Dendritic cell treated with granulocyte-macrophage colony-stimulating factor and Interleukin-4, amounts not matched to agents 40 ng/mL and 50 ng/mL, for 4 days (primary cell): ENCODE measurements at regions not wholly inside any gene's neighbourhood (a gene's known extent, or its start where the extent isn't known, plus 50 kb on each side); places are given as distances from the start of the nearest gene placed in this dataset.
"Not testable (repeated sequence)": the region's sequence is repeated elsewhere in the genome, so short reads cannot be mapped to it uniquely, and the experiment has no call there.

Experiments used
- H3K27ac Mint-ChIP-seq: one replicate; pipeline ENCODE4 v1.8.0; 2022; ENCODE audit warnings: mild to moderate bottlenecking, mixed read lengths
- H3K27me3 Mint-ChIP-seq: one replicate; pipeline ENCODE4 v1.8.0; 2022; ENCODE audit warnings: mild to moderate bottlenecking, mixed read lengths
- H3K36me3 Mint-ChIP-seq: one replicate; pipeline ENCODE4 v1.8.0; 2022; ENCODE audit warnings: low read depth, mixed read lengths
- H3K4me1 Mint-ChIP-seq: one replicate; pipeline ENCODE4 v1.8.0; 2022; ENCODE audit warnings: low read depth, mixed read lengths
- H3K4me3 Mint-ChIP-seq: one replicate; pipeline ENCODE4 v1.8.0; 2022; ENCODE audit warnings: mild to moderate bottlenecking, moderate library complexity, mixed read lengths
- H3K9me3 Mint-ChIP-seq: one replicate; pipeline ENCODE4 v1.8.0; 2022; ENCODE audit warnings: mixed read lengths
- intact Hi-C: fragments of 100-400 bp; cut with micrococcal nuclease; formaldehyde crosslinking; loops from one replicate; pipeline ENCODE4 v1.15.0; 2022

DNA sequence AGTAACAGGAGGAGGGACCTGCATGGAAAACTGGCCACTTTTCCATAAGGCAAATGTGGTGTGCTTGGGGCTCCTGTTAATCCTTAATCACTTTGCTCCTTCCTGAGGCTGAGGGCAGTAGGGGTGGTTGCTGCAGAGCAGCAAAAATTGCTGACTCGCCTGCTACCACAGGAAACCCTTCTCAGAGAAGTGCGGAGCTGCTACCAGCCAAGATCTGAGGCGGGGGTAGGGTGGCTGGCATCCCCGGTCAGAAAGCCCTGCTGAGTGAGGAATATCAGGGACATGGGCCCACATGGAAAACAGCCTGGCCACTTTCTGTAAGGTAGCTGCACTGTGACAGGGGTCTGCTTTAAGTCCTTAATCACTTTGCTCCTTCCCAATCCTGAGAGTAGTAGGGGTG is 192.4 kb upstream of the GHR start:
- no peaks in the 10 kb centered on the region for H3K27me3 Mint-ChIP-seq
- no peaks in the 10 kb centered on the region for H3K9me3 Mint-ChIP-seq
- no peaks in the 10 kb centered on the region for H3K4me1 Mint-ChIP-seq
- intact Hi-C loops, result no loop called here
- no peak overlapping the region for H3K27ac Mint-ChIP-seq
- no peaks in the 10 kb centered on the region for H3K36me3 Mint-ChIP-seq
- no peak overlapping the region for H3K4me3 Mint-ChIP-seq

- H3K27me3 Mint-ChIP-seq, result no peaks in the 10 kb centered on the region
- no peaks in the 10 kb centered on the region for H3K9me3 Mint-ChIP-seq
- no peaks in the 10 kb centered on the region for H3K4me1 Mint-ChIP-seq
- no peak overlapping the region for H3K27ac Mint-ChIP-seq
- H3K4me3 Mint-ChIP-seq, result no peak overlapping the region
- no peaks in the 10 kb centered on the region for H3K36me3 Mint-ChIP-seq
- intact Hi-C loops, result no loop called here
Observed at GRCh38 chr5:42235241-42235640, 188.0 kb upstream of the GHR start.

DNA sequence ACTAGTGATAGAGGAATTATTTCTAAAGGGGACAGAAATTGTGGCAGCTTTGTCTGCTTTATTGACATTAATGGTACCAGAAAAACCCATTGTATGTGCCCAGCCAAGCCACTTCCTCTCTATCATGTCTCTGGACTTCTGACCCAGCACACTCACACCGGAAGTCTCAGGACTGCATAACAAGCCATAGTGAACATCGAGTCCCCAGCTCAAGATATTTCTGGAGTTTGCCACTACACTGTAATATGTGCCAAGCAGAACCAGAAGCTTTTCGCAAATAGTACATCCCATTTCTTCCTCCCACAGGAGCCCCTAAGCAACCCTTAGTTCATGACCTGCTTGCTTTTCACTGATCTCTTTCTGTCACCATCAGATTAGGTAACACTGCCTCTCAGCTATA is 187.4 kb upstream of the GHR start:
- intact Hi-C loops, result no loop called here
- Mint-ChIP-seq H3K36me3 (no peaks in the 10 kb centered on the region), H3K27ac (no peak overlapping the region), H3K4me1 (no peaks in the 10 kb centered on the region), H3K27me3 (no peaks in the 10 kb centered on the region), H3K9me3 (no peaks in the 10 kb centered on the region), H3K4me3 (no peak overlapping the region)

GRCh38 chr5:42241636-42242035 is 181.6 kb upstream of the GHR start:
- H3K9me3 Mint-ChIP-seq, result no peaks in the 10 kb centered on the region
- intact Hi-C loops, result no loop called here
- H3K4me3 Mint-ChIP-seq, result no peak overlapping the region
- no peaks in the 10 kb centered on the region for H3K36me3 Mint-ChIP-seq
- H3K27ac Mint-ChIP-seq, result no peak overlapping the region
- no peaks in the 10 kb centered on the region for H3K27me3 Mint-ChIP-seq
- no peaks in the 10 kb centered on the region for H3K4me1 Mint-ChIP-seq

- H3K4me3 Mint-ChIP-seq, result no peak overlapping the region
- intact Hi-C loops, result no loop called here
- no peaks in the 10 kb centered on the region for H3K36me3 Mint-ChIP-seq
- H3K9me3 Mint-ChIP-seq, result no peaks in the 10 kb centered on the region
- H3K27ac Mint-ChIP-seq, result no peak overlapping the region
- no peaks in the 10 kb centered on the region for H3K27me3 Mint-ChIP-seq
- no peaks in the 10 kb centered on the region for H3K4me1 Mint-ChIP-seq
Observed at GRCh38 chr5:42242210-42242609, 181.0 kb upstream of the GHR start.

DNA sequence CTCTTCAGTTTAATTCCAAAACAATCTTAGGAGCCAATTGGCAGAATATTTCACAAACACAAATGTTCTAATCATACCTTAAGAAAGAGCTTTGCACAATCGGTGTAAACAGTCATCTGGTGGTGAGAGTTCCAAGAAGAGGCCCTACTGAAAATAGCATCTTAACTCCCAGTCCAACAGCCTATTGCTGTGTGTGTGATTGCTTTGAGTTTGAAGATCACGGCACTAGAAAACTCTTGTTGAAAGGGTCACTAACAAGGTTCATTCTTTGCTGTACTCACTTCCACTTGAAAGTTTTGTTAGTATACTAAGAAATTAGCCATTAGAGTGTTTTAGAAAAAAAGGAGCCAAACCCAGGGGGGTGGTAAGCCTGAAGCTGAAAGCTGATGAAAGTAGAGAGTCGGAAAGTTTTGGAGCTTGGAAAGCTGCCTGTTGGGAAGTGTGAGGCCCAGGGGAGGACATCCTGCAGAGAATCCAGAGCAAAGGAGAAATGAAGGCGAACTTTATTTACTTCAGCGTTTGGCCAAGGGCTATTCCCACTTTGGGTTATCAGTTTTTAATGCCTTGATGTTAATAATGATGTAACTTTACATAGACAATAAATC is 180.3 kb upstream of the GHR start:
- Mint-ChIP-seq H3K27me3 (no peaks in the 10 kb centered on the region), H3K4me1 (no peaks in the 10 kb centered on the region), H3K4me3 (no peak overlapping the region), H3K9me3 (no peaks in the 10 kb centered on the region), H3K27ac (no peak overlapping the region), H3K36me3 (no peaks in the 10 kb centered on the region)
- intact Hi-C loops, result no loop called here

DNA sequence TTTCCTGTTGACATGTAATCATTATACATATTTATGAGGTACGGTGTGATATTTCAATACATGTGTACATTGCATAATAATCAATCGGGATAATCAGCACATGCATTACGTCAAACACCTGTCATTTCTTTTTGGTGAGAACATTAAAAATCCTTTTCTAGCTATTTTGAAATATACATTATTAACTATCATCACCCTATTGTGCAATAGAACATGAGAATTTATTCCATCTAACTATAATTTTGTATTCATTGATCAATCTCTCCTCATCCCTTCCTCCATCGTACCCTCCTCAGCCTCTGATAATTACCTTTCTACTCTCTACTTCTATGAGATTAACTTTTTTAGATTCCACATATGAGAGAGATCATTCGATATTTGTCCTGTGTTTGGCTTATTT is 170.9 kb upstream of the GHR start:
- H3K36me3 Mint-ChIP-seq, result no peaks in the 10 kb centered on the region
- H3K27me3 Mint-ChIP-seq, result no peaks in the 10 kb centered on the region
- no peak overlapping the region for H3K4me3 Mint-ChIP-seq
- H3K4me1 Mint-ChIP-seq, result no peaks in the 10 kb centered on the region
- peaks cover 5% of the 10 kb centered on the region for H3K9me3 Mint-ChIP-seq
- H3K27ac Mint-ChIP-seq, result no peak overlapping the region
- intact Hi-C loops, result no loop called here

DNA sequence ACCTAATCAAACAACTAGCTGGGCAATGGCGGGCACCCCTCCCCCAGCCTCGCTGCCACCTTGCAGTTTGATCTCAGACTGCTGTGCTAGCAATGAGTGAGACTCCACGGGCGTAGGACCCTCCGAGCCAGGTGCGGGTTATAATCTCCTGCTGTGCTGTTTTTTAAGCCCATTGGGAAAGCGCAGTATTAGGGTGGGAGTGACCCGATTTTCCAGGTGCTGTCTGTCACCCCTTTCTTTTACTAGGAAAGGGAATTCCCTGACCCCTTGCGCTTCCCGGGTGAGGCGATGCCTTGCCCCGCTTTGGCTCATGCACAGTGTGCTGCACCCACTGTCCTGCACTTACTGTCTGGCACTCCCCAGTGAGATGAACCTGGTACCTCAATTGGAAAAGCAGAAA is 163.3 kb upstream of the GHR start:
- H3K4me1 Mint-ChIP-seq, intact Hi-C loops: not testable (repeated sequence)

GRCh38 chr5:42267091-42267490 is 156.1 kb upstream of the GHR start:
- H3K4me1 Mint-ChIP-seq, result no peaks in the 10 kb centered on the region
- H3K9me3 Mint-ChIP-seq, result no peaks in the 10 kb centered on the region
- no peaks in the 10 kb centered on the region for H3K36me3 Mint-ChIP-seq
- H3K27me3 Mint-ChIP-seq, result no peaks in the 10 kb centered on the region
- H3K4me3 Mint-ChIP-seq, result no peak overlapping the region
- H3K27ac Mint-ChIP-seq, result no peak overlapping the region
- intact Hi-C loops, result no loop called here

More for the DNA sequence above, 163.3 kb upstream of the GHR start:
- H3K27me3 Mint-ChIP-seq, H3K4me3 Mint-ChIP-seq, H3K9me3 Mint-ChIP-seq, H3K36me3 Mint-ChIP-seq, H3K27ac Mint-ChIP-seq: not testable (repeated sequence)

DNA sequence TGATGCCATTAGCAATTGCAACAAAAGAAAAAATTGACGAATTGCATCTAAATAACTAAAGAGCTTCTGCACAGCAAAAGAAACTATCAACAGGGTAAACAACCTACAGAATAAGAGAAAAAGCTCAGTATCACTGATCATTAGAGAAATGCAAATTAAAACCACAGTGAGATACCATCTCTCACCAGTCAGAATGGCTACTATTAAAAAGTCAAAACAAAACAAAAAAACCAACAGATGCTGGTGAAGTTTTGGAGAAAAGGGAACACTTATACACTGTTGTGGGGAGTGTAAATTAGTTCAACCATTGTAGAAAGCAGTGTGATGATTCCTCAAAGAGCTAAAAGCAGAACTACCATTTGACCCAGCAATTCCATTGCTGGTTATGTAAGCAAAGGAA is 155.1 kb upstream of the GHR start:
- H3K4me3 Mint-ChIP-seq, H3K27ac Mint-ChIP-seq, H3K9me3 Mint-ChIP-seq, H3K27me3 Mint-ChIP-seq, H3K4me1 Mint-ChIP-seq, H3K36me3 Mint-ChIP-seq, intact Hi-C loops: not testable (repeated sequence)

GRCh38 chr5:42268630-42269029 is 154.6 kb upstream of the GHR start:
- no peaks in the 10 kb centered on the region for H3K9me3 Mint-ChIP-seq
- intact Hi-C loops, result no loop called here
- no peak overlapping the region for H3K4me3 Mint-ChIP-seq
- no peak overlapping the region for H3K27ac Mint-ChIP-seq
- no peaks in the 10 kb centered on the region for H3K27me3 Mint-ChIP-seq
- H3K4me1 Mint-ChIP-seq, result no peaks in the 10 kb centered on the region
- H3K36me3 Mint-ChIP-seq, result no peaks in the 10 kb centered on the region

GRCh38 chr5:42270771-42271170 is 152.5 kb upstream of the GHR start:
- H3K4me1 Mint-ChIP-seq, result no peaks in the 10 kb centered on the region
- H3K36me3 Mint-ChIP-seq, result no peaks in the 10 kb centered on the region
- H3K27ac Mint-ChIP-seq, result no peak overlapping the region
- no peaks in the 10 kb centered on the region for H3K27me3 Mint-ChIP-seq
- no peak overlapping the region for H3K4me3 Mint-ChIP-seq
- H3K9me3 Mint-ChIP-seq, result no peaks in the 10 kb centered on the region
- intact Hi-C loops, result no loop called here

- no peaks in the 10 kb centered on the region for H3K9me3 Mint-ChIP-seq
- no peaks in the 10 kb centered on the region for H3K36me3 Mint-ChIP-seq
- no peaks in the 10 kb centered on the region for H3K4me1 Mint-ChIP-seq
- no peak overlapping the region for H3K4me3 Mint-ChIP-seq
- H3K27ac Mint-ChIP-seq, result no peak overlapping the region
- intact Hi-C loops, result no loop called here
- no peaks in the 10 kb centered on the region for H3K27me3 Mint-ChIP-seq
Observed at GRCh38 chr5:42274913-42275312, 148.3 kb upstream of the GHR start.

DNA sequence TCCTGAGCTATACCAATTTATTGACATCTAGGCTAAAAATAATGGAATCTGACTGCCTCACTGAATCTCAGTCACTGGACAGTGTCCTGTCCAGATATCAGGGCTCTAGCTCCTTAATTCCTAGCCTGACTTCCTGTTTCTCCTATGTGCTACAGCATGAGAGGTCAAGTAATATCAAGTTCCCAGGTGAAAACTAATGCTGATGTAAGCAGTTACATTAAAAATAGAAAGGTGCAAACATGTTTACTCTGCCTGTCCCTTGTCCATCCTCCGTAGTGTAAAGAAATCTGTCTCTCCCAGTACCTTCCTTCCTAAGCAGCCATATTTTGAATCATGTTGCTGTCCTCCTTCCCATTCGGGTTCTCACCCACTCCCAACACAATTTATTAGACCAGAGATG is 145.9 kb upstream of the GHR start:
- Mint-ChIP-seq H3K36me3 (no peaks in the 10 kb centered on the region), H3K27me3 (no peaks in the 10 kb centered on the region), H3K4me1 (no peaks in the 10 kb centered on the region), H3K4me3 (no peak overlapping the region), H3K9me3 (no peaks in the 10 kb centered on the region), H3K27ac (no peak overlapping the region)
- intact Hi-C loops, result no loop called here

DNA sequence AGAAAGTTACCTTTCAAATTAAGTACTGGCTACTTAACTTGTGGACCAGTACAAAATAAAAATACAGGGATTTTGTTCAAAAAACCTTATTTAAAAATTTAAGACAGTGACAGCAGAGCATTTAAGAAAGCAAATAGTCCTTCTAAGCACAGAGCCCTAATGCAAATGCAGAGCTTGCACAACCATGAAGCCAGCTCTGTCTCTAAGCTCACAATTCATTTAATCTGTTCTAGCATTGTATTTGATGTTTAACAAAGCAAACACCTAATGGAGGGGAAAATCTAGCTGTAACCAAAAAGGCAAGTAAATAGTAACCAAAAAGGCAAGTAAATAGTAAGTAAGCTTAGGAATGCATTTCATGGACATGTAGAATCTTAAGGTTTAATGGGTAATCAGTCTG is 138.7 kb upstream of the GHR start:
- intact Hi-C loops, result no loop called here
- Mint-ChIP-seq H3K4me1 (no peaks in the 10 kb centered on the region), H3K27me3 (no peaks in the 10 kb centered on the region), H3K36me3 (no peaks in the 10 kb centered on the region), H3K9me3 (peaks cover 7% of the 10 kb centered on the region), H3K4me3 (no peak overlapping the region), H3K27ac (no peak overlapping the region)
